ENCODE measurements at regions not wholly inside any gene's neighbourhood (a gene's known extent, or its start where the extent isn't known, plus 50 kb on each side); places are given as distances from the start of the nearest gene placed in this dataset.
"Not testable (repeated sequence)": the region's sequence is repeated elsewhere in the genome, so short reads cannot be mapped to it uniquely, and the experiment has no call there.

GRCh38 chr14:105993814-105994213, 467.4 kb downstream of the TMEM121 start:
- no peak overlapping the region for H3K4me3 ChIP-seq (ENCODE audit: control insufficient read depth, low read depth, low read length)
- no peak for TF ChIP-seq CTCF (IDR thresholded peaks at IDR 0.05; ENCODE audit: control insufficient read depth, insufficient read depth, low read depth, low read length, missing control alignments)
- no peak for DNase-seq (ENCODE audit: low read depth)

- H3K4me3 ChIP-seq (ENCODE audit: control insufficient read depth, low read depth, low read length); DNase-seq (ENCODE audit: low read depth): not testable (repeated sequence)
Observed at GRCh38 chr14:105995011-105995710, 468.8 kb downstream of the TMEM121 start.

- not testable (repeated sequence) for H3K4me3 ChIP-seq (ENCODE audit: control insufficient read depth, low read depth, low read length); DNase-seq (ENCODE audit: low read depth)
Observed at GRCh38 chr14:105998597-105998996, 472.2 kb downstream of the TMEM121 start.

GRCh38 chr14:105999361-106000028, 473.1 kb downstream of the TMEM121 start:
- H3K4me3 ChIP-seq (ENCODE audit: control insufficient read depth, low read depth, low read length): no peak overlapping the region
- TF ChIP-seq CTCF (IDR thresholded peaks at IDR 0.05; ENCODE audit: control insufficient read depth, insufficient read depth, low read depth, low read length, missing control alignments): peak; percentile 66
- no peak for DNase-seq (ENCODE audit: low read depth)

GRCh38 chr14:106000029-106000511, 473.7 kb downstream of the TMEM121 start:
- peak; percentile 15 for TF ChIP-seq CTCF (IDR thresholded peaks at IDR 0.05; ENCODE audit: control insufficient read depth, insufficient read depth, low read depth, low read length, missing control alignments)
- not testable (repeated sequence) for DNase-seq (ENCODE audit: low read depth); H3K4me3 ChIP-seq (ENCODE audit: control insufficient read depth, low read depth, low read length)

- H3K4me3 ChIP-seq (ENCODE audit: control insufficient read depth, low read depth, low read length); DNase-seq (ENCODE audit: low read depth): not testable (repeated sequence)
Observed at GRCh38 chr14:106001277-106001676, 474.9 kb downstream of the TMEM121 start.

- TF ChIP-seq CTCF (IDR thresholded peaks at IDR 0.05; ENCODE audit: control insufficient read depth, insufficient read depth, low read depth, low read length, missing control alignments): no peak
- no peak for DNase-seq (ENCODE audit: low read depth)
Observed at GRCh38 chr14:106003351-106003750, 477.0 kb downstream of the TMEM121 start.

GRCh38 chr14:106004937-106005795, 478.8 kb downstream of the TMEM121 start:
- H3K4me3 ChIP-seq (ENCODE audit: control insufficient read depth, low read depth, low read length); DNase-seq (ENCODE audit: low read depth): not testable (repeated sequence)

More at GRCh38 chr14:106003351-106003750, 477.0 kb downstream of the TMEM121 start:
- no peak overlapping the region for H3K4me3 ChIP-seq (ENCODE audit: control insufficient read depth, low read depth, low read length)
